Small intestine (tissue), 7 donors: ENCODE measurements at regions not wholly inside any gene's neighbourhood (a gene's known extent, or its start where the extent isn't known, plus 50 kb on each side); places are given as distances from the start of the nearest gene placed in this dataset.

ENCODE experiments used
- DNase-seq, 2 donors: peaks; one replicate each; pipeline versions ENCODE4 v3.0.0 to v3.0.0-alpha.2; 2013
- FAIRE-seq: peaks from 2 replicates; lab custom pipeline; 2012; peaks lifted over from hg19 to GRCh38; lab: Jason Lieb, UNC
- H3K27ac ChIP-seq, 3 donors: one replicate each; pipeline ENCODE4 v1.5.1; 2013; ENCODE audit warnings: low read length in 2 of 3, mild to moderate bottlenecking in 2 of 3, control low read depth in 1 of 3, inconsistent platforms in 1 of 3, low read depth in 1 of 3, moderate library complexity in 1 of 3
- H3K27me3 ChIP-seq, 3 donors: one replicate each; pipeline ENCODE4 v1.6.1; 2013; ENCODE audit warnings: low read length in 3 of 3, inconsistent platforms in 1 of 3; ENCODE audit not compliant: control insufficient read depth in 3 of 3, insufficient read depth in 3 of 3
- H3K36me3 ChIP-seq, 3 donors: one replicate each; pipeline ENCODE4 v1.6.1; 2013; ENCODE audit warnings: low read length in 3 of 3, inconsistent platforms in 1 of 3, low read depth in 1 of 3, mild to moderate bottlenecking in 1 of 3, moderate library complexity in 1 of 3; ENCODE audit not compliant: control insufficient read depth in 3 of 3, insufficient read depth in 2 of 3
- H3K4me1 ChIP-seq, 3 donors: one replicate each; pipeline ENCODE4 v1.6.1; 2013; ENCODE audit warnings: low read length in 2 of 3, inconsistent platforms in 1 of 3, low read depth in 1 of 3, mild to moderate bottlenecking in 1 of 3, moderate library complexity in 1 of 3; ENCODE audit not compliant: control insufficient read depth in 3 of 3, insufficient read depth in 2 of 3
- H3K4me3 ChIP-seq, 3 donors: one replicate each; pipeline ENCODE4 v1.5.1; 2013; ENCODE audit warnings: low read length in 3 of 3, control low read depth in 1 of 3, inconsistent platforms in 1 of 3, low read depth in 1 of 3, mild to moderate bottlenecking in 1 of 3, moderate library complexity in 1 of 3
- H3K9me3 ChIP-seq, 2 donors: one replicate each; pipeline ENCODE4 v1.6.1; 2013; ENCODE audit warnings: low read depth in 1 of 2, low read length in 1 of 2; ENCODE audit not compliant: control insufficient read depth in 2 of 2, insufficient read depth in 1 of 2
- WGBS, 3 donors: extraction: QIAGEN DNeasy Blood & Tissue Kit; methylation state at CpG; one replicate each; pipeline ENCODE4 v1.1.7; 2013; 5-methylcytosine and 5-hydroxymethylcytosine counted together
- donor health status: healthy with polysubstance abuse.
- donor health status: control.
- donor health status: control.
- donor health status: Bipolar disorder and iron deficiency.
- donor health status: healthy.

DNA sequence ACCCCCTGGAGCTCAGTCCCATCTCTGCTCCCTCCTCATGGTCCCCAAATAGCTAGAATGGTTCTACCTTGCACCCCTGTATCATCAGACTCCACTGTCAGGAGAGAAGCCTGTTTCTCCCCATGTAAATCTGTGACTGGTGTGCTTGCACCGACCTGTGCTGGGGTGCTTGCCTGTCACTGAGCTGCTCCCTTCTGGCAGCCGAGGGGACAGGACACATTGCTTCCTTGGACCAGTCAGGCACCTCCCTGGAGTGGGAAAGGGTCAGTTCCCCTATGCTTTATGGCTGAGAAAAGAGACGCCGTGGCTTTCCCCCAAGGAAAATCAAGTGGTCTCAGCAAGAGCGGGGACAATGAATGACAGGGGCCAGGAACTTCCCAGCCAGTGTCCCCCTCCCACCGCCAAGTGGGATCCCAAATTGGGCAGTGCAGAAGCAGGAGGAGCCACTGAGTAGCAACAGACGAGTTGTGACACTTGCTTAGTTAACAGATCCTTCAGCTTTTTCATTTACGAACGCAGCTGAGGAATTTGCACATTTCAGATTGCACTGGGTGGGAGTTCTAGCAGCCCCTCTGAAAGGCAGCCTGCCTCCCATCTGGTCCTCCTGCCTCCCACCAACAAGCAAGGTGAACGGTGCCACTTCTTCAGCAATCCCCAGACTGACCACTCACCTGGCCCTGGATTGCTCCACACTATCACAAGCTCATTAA is 156.4 kb downstream of the KATNIP start:
- Histone ChIP-seq H3K36me3 (peaks cover 0 to 34% (median 3%) of the 10 kb centered on the region in 3 donors), H3K27ac (no peak overlapping the region), H3K4me1 (no peaks in the 10 kb centered on the region), H3K9me3 (no peaks in the 10 kb centered on the region), H3K27me3 (no peaks in the 10 kb centered on the region), H3K4me3 (no peak overlapping the region)
- FAIRE-seq, result no peak
- no peak for DNase-seq
- 83 to 92% (median 89%) methylated on average over 10 of the region's 10 CpGs for WGBS, 3 donors

GRCh38 chr16:27706866-27707685 is 157.1 kb downstream of the KATNIP start:
- FAIRE-seq (no peak), DNase-seq (no peak)
- Histone ChIP-seq H3K27me3 (no peaks in the 10 kb centered on the region), H3K4me3 (no peak overlapping the region), H3K4me1 (no peaks in the 10 kb centered on the region), H3K27ac (no peak overlapping the region), H3K9me3 (no peaks in the 10 kb centered on the region), H3K36me3 (peaks cover 0 to 32% (median 3%) of the 10 kb centered on the region in 3 donors)
- WGBS, 3 donors, result 92 to 95% (median 95%) methylated on average over 16 of the region's 16 CpGs

- Histone ChIP-seq H3K27me3 (no peaks in the 10 kb centered on the region), H3K4me1 (no peaks in the 10 kb centered on the region), H3K27ac (no peak overlapping the region), H3K36me3 (peaks cover 0 to 35% (median 3%) of the 10 kb centered on the region in 3 donors), H3K9me3 (no peaks in the 10 kb centered on the region), H3K4me3 (no peak overlapping the region)
- WGBS, 3 donors, result 88 to 94% (median 92%) methylated on average over 10 of the region's 10 CpGs
- DNase-seq, result no peak
- FAIRE-seq, result no peak
Measured at GRCh38 chr16:27708651-27709050, 158.7 kb downstream of the KATNIP start.

GRCh38 chr16:27712251-27712711 is 162.3 kb downstream of the KATNIP start:
- no peaks in the 10 kb centered on the region for H3K4me1 ChIP-seq
- no peak overlapping the region for H3K4me3 ChIP-seq
- H3K36me3 ChIP-seq, result peaks cover 0 to 24% (median 3%) of the 10 kb centered on the region in 3 donors
- no peaks in the 10 kb centered on the region for H3K27me3 ChIP-seq
- DNase-seq (no peak), FAIRE-seq (no peak)
- no peaks in the 10 kb centered on the region for H3K9me3 ChIP-seq
- 89 to 92% (median 90%) methylated on average over 10 of the region's 10 CpGs for WGBS, 3 donors
- no peak overlapping the region for H3K27ac ChIP-seq

DNA sequence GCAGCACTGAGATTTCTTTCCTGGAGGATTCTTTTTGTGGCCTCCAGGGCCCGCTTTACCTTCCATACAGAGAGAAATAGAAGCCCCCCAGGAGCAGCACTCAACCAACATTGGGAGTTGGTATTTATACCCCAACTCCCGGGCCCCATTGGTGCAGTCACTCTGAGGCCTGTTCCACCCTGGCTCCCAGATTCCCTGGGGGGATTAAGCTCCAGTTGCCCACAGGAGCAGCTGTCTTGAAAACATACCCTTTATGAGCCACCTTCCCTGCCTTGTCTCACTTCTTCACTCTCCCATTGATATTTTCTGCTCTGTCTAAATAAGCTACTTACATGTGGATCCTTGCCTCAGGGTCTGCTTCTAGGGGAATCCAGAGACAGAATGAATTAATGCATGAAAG is 167.8 kb downstream of the KATNIP start:
- H3K4me3 ChIP-seq, result no peak overlapping the region
- no peak for DNase-seq
- H3K9me3 ChIP-seq, result no peaks in the 10 kb centered on the region
- H3K4me1 ChIP-seq, result peaks cover 6 to 15% (median 9%) of the 10 kb centered on the region in 3 donors
- 87 to 93% (median 91%) methylated on average over 2 of the region's 2 CpGs for WGBS, 3 donors
- no peak for FAIRE-seq
- H3K27ac ChIP-seq, result no peak overlapping the region
- peaks cover 0 to 17% (median 0%) of the 10 kb centered on the region in 3 donors for H3K36me3 ChIP-seq
- no peaks in the 10 kb centered on the region for H3K27me3 ChIP-seq

GRCh38 chr16:27718201-27719105 is 168.5 kb downstream of the KATNIP start:
- peaks cover 6 to 17% (median 9%) of the 10 kb centered on the region in 3 donors for H3K4me1 ChIP-seq
- DNase-seq (peak in 1 of 2 donors; percentile 14), FAIRE-seq (no peak)
- no peak overlapping the region for H3K27ac ChIP-seq
- H3K27me3 ChIP-seq, result no peaks in the 10 kb centered on the region
- H3K36me3 ChIP-seq, result peaks cover 0 to 22% (median 0%) of the 10 kb centered on the region in 3 donors
- 52 to 69% (median 64%) methylated on average over 15 of the region's 15 CpGs for WGBS, 3 donors
- H3K9me3 ChIP-seq, result no peaks in the 10 kb centered on the region
- no peak overlapping the region for H3K4me3 ChIP-seq

DNA sequence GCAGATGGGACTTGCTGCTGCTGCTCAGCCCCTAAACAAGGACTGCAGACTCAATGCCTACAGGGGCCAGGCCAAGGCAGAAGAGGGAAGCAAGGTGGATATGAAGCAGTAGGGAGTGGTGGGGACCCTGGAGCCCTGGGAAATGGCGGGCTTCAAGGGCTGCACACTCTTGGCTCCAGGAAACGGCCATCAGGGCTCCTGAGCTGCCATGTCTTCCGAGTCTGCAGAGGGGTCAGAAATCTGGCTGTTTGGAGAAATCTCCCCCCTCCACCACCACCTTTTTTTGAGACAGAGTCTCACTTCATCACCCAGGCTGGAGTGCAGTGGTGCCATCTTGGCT is 169.1 kb downstream of the KATNIP start:
- Histone ChIP-seq H3K36me3 (peaks cover 0 to 25% (median 0%) of the 10 kb centered on the region in 3 donors), H3K9me3 (no peaks in the 10 kb centered on the region), H3K4me1 (peaks cover 6 to 17% (median 9%) of the 10 kb centered on the region in 3 donors), H3K27ac (no peak overlapping the region), H3K27me3 (no peaks in the 10 kb centered on the region), H3K4me3 (no peak overlapping the region)
- DNase-seq (no peak), FAIRE-seq (no peak)
- WGBS, 3 donors, result 92 to 96% (median 96%) methylated on average over 3 of the region's 3 CpGs
